Prostate gland (tissue), 2 donors: ENCODE measurements at regions not wholly inside any gene's neighbourhood (a gene's known extent, or its start where the extent isn't known, plus 50 kb on each side); places are given as distances from the start of the nearest gene placed in this dataset.

Experiments used
- POLR2A ChIP-seq: fragments of 450-650 bp; IDR thresholded peaks from one replicate; pipeline ENCODE4 v1.6.1; 2016; ENCODE audit warnings: antibody characterized with exemption, mild to moderate bottlenecking
- POLR2AphosphoS5 ChIP-seq: sonication (generic); formaldehyde crosslinking; IDR thresholded peaks from one replicate; pipeline ENCODE4 v1.6.1; 2017; ENCODE audit warnings: antibody characterized with exemption
- TF ChIP-seq, protein P1 (sequence below), 4 experiments: fragments of 200-600 bp in 2 of 4; fragments of 450-650 bp in 2 of 4; sonication (generic) in 2 of 4; IDR thresholded peaks; 1 replicate in 3 of 4; 2 replicates in 1 of 4; pipeline ENCODE4 v1.5.1; 2016 to 2019; ENCODE audit warnings: antibody characterized with exemption in 4 of 4, mild to moderate bottlenecking in 2 of 4, moderate library complexity in 2 of 4

DNA sequence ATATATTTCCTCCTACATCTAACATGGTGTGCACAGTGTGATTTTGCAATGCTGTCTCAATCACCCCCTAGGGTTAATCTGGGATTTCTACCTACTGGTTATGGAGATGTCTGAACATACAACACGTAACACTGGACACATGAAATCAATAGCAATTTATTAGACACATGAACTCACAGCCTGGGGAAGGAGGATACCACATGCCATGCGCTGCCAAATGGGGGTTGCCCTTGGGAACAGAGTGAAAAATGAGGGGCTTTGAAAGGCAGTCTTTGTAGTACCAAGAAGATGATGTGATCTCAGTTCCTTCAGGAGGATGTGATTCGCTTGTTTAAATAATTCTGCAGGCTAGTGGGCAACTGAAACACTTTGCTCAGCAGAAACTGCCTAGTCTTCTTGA lies 253.6 kb upstream of the LRRC4C start:
- TF ChIP-seq, protein P1, sequence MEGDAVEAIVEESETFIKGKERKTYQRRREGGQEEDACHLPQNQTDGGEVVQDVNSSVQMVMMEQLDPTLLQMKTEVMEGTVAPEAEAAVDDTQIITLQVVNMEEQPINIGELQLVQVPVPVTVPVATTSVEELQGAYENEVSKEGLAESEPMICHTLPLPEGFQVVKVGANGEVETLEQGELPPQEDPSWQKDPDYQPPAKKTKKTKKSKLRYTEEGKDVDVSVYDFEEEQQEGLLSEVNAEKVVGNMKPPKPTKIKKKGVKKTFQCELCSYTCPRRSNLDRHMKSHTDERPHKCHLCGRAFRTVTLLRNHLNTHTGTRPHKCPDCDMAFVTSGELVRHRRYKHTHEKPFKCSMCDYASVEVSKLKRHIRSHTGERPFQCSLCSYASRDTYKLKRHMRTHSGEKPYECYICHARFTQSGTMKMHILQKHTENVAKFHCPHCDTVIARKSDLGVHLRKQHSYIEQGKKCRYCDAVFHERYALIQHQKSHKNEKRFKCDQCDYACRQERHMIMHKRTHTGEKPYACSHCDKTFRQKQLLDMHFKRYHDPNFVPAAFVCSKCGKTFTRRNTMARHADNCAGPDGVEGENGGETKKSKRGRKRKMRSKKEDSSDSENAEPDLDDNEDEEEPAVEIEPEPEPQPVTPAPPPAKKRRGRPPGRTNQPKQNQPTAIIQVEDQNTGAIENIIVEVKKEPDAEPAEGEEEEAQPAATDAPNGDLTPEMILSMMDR (IDR thresholded peaks at IDR 0.05), result no peak
- TF ChIP-seq POLR2A (no peak), POLR2AphosphoS5 (no peak)
